ENCODE measurements at regions not wholly inside any gene's neighbourhood (a gene's known extent, or its start where the extent isn't known, plus 50 kb on each side); places are given as distances from the start of the nearest gene placed in this dataset.

- no peak for DNase-seq (ENCODE audit: low spot score)
These were observed 288.9 kb downstream of the CDK5RAP2 start for GRCh38 chr9:120291050-120291449.

GRCh38 chr9:120289990-120290975 lies 289.7 kb downstream of the CDK5RAP2 start:
- no peak for DNase-seq (ENCODE audit: low spot score)

DNA sequence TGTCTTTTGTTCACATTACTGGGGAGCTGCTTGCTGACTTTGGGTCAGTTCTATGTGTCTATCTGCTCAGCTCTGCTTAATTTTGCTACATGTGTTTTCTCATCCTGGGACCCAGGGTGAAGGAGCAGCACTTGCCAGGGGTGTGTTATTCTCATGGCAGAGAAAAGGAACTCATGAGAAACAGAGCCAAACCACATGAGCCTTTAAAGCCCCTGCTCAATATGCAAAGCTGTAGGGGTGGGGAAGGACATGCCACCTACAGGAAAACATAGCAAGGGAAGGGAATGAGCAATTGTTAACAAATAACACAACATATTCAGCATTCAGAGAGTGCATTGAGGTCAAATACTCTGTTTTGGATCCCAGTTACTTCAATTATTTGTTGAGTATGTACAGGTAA lies 290.9 kb downstream of the CDK5RAP2 start:
- DNase-seq (ENCODE audit: low spot score), result no peak

DNA sequence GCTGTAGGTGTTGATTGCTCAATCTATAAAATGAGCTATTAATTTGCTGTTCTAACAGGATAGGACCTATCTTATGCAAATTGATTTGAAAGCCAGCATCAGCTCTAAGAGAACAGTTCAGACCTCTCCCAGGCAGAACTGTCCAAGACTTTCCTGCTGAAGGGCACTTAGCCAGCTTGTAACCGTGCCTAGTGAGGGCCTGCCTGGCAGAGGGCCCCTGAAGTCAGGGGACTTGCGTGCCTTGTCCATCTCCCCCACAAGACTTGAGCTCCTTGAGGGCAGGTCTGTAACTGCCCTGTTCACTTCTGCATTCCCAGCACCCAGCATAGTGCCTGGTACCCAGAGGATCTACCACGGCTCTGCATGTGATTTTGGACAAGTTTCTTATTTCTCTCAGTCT lies 293.4 kb downstream of the CDK5RAP2 start:
- no peak for DNase-seq (ENCODE audit: low spot score)

DNA sequence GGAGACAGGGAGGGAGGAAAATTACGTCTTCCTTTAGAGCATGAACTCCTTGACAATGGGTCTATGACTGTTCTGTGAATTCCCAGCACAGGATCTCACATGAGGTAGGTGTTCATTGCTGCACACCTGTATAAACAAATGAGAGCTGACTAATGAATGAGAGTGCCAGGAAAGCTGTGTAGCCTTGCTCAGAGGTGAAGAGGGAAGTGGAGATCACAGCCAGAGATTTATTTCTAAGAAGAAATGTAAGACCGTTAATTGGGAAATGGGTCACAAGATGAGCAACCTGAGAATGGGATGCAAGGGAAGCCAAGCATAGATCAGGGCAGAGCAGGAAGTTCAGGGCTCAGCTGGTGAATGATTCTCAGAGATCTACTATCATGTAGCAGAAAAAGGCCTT lies 295.1 kb downstream of the CDK5RAP2 start:
- DNase-seq (ENCODE audit: low spot score), result no peak

- no peak for DNase-seq (ENCODE audit: low spot score)
These were observed 298.3 kb downstream of the CDK5RAP2 start for GRCh38 chr9:120281665-120282064.

GRCh38 chr9:120267929-120268328 lies 312.0 kb downstream of the CDK5RAP2 start:
- no peak for DNase-seq (ENCODE audit: low spot score)

DNA sequence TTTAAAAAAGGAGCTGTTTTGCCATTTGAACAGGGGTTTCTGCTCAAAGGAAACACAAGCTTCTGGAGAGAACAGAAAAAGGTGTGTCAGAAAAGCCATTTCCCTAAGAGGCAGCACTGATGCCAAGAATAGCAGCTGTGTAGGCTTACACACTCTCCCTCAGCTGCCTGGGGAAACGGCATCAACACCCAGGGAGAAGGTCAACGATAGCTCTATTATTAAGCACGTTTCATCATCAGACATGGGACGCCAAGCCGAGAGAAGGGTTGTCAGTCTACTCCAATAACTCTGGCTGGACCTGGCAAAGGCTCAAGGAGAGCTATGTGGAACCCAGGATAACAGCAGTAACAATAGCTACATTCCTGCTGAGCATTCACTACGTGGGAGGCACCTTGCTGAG lies 314.2 kb downstream of the CDK5RAP2 start:
- DNase-seq (ENCODE audit: low spot score), result no peak

DNA sequence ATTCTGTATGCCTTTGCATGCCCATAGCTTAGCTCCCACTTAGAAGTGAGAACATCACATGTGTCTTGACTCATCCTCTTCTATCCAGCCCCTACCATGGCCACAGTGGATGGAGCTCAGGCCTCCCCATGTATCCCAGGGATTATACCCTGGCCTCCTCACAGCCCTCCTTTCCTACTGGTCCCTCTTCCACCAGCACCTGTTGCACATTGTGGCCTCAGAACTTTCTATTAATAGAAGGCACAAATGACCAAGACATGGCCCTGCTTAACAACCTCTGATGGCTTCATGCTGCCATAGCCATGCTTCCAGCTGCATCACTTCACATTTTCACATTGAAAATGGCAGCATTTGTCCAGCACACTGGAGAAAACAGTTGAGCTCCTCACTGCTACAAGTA lies 315.4 kb downstream of the CDK5RAP2 start:
- no peak for DNase-seq (ENCODE audit: low spot score)

DNA sequence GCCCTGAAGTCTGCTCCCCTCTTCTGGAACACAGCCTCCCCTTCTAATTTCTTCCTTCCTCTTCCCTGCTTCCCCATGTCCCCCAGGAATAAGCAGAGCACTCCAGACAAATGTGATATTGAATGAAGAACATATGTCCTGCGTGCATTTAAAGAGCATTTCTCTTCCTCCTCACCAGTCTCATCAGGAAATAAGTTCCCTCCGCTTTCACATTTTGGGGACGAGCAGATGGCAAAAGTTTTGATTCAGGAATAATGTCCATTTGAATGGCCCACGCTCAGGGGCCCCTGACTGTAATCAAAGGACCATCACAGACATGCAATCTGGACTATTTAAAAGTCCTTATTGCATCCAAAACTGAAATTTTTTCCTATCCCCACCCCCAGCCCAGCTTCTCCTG lies 316.1 kb downstream of the CDK5RAP2 start:
- no peak for DNase-seq (ENCODE audit: low spot score)

GRCh38 chr9:120261419-120261818 lies 318.5 kb downstream of the CDK5RAP2 start:
- no peak for DNase-seq (ENCODE audit: low spot score)

- DNase-seq (ENCODE audit: low spot score), result no peak
These were observed 320.9 kb downstream of the CDK5RAP2 start for GRCh38 chr9:120259100-120259499.

GRCh38 chr9:120258096-120258495 lies 321.9 kb downstream of the CDK5RAP2 start:
- no peak for DNase-seq (ENCODE audit: low spot score)

DNA sequence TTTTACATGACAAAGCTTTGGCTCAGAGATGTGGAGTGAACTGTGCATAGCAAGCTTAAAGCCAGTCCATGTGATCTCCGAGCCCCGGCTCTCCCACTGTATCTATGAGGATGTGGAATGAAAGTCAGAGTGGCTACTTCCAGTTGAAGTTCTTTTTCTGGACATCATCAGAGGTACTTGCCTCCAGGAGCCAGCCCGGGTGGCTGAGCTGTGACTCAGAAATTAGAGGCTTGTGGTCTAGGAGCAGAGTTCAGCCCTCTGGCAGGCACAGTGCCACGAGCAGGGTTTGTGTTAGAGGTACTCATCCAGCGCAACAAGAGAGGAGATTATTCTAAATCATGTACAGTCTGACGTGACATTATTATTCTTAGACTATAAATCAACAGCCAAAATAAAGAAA lies 322.5 kb downstream of the CDK5RAP2 start:
- no peak for DNase-seq (ENCODE audit: low spot score)

DNA sequence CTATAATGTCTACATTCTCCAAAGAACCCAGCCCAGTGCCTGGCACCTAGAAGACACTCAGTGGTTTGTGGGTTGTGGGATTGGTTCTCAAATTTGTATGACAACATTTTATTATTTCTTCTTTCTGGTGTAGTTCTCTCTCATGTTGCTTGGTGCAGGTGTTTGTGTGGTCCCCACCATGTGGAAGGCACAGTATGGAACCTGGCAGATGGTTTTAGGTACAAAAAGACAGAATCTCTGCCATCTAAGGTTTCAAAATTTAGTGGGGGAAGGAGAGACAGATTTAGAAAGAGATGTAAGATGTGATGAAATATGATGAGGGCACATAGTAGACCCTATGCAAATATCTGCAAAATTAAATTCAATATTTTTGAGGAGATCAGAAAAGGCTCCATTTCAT lies 323.8 kb downstream of the CDK5RAP2 start:
- no peak for DNase-seq (ENCODE audit: low spot score)

- no peak for DNase-seq (ENCODE audit: low spot score)
These were observed 327.7 kb downstream of the CDK5RAP2 start for GRCh38 chr9:120252248-120252647.

GRCh38 chr9:120242116-120242811 lies 337.7 kb downstream of the CDK5RAP2 start:
- DNase-seq (ENCODE audit: low spot score), result no peak

DNA sequence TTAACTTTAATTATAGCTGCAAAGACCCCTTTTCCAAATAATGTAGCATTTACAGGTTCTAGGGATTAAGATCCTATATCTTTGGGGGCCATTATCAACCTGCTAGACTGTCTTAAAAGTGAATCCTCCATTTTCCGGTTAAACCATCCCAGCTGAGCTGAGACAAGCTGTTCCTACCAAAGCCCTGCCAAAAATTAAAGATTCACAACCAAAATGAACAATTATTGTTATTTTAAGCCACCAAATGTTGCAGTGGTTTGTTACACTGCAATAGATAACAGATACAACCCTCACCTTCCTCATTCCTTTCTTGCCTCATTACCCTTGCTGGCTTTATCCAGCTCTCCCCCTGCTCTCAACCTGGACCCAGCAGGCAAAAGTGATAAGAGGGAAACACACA lies 343.4 kb downstream of the CDK5RAP2 start:
- DNase-seq (ENCODE audit: low spot score), result no peak

- DNase-seq (ENCODE audit: low spot score), result no peak
These were observed 344.9 kb downstream of the CDK5RAP2 start for GRCh38 chr9:120235081-120235480.

DNA sequence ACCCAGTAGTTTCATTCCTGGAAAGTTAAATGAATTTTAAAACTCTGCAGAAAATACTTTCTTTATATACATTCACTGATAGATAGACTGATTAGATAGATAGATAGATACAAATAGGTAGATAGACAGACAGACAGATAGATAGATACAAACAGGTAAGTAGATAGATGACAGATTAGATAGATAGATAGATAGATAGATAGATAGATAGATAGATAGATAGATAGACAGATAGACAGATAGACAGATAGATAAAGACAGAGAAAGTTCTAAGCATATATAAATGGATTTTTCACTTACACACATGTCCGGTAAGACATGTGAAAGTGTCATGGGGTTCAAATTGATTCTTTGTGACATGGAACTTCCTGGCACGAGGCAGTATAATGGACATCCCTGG lies 349.7 kb downstream of the CDK5RAP2 start:
- no peak for DNase-seq (ENCODE audit: low spot score)

DNA sequence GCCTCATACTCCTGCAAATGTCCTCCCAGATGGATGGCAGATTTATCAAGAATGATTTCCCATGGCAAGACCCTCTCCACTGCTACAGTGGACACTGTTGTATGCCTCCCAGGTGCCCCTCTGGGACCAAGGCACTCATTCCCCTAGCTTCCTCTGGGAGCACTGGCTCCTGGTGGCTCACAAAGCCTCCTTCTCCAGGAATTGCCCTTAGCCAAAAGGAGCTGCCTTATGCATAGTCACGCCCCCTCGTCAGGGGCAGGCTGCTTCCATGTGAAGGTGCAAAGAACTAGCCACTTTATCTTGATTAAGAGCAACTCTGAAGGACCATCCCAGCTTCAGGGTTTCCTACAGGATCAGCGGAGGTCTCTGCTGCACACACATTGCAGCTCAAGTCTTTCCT lies 358.1 kb downstream of the CDK5RAP2 start:
- DNase-seq (ENCODE audit: low spot score), result no peak

GRCh38 chr9:120214332-120214731 lies 365.6 kb downstream of the CDK5RAP2 start:
- no peak for DNase-seq (ENCODE audit: low spot score)

DNA sequence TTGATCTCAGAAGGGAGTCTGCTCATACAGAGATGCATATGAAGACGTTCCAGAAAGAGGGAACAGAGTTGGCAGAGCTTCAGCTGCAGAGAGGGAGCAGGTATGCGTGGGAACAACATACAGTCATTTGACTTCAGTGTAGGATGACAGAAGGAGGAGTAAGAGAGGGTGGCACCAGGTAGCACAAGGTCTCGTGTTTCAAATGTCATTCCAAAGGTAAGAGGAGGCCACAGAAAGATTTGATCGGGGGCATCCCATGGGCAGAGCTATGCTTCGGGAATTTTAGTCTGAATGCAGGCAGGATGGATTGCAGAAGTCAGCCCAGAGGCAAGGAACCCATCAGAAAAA lies 367.1 kb downstream of the CDK5RAP2 start:
- DNase-seq (ENCODE audit: low spot score), result no peak
